ENCODE measurements at regions not wholly inside any gene's neighbourhood (a gene's known extent, or its start where the extent isn't known, plus 50 kb on each side); places are given as distances from the start of the nearest gene placed in this dataset.

DNA sequence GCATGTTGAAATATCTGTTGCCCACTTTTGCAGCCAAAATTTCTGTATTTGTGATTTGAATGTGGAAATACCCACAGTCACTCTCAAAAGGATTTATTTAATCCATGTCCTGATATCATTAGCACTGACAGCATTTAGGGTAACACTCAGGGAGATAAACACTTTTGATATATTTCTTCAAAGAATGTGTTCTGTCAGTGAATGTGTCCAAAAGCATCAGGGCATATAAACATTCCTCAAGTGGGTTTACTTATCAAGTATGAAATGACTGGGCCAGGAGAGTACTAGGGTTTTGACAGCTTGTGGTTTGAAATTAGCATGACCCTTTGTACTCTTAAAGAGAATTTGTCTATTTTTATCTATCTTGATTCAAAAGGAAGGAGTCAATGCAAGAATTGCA, 1302.1 kb upstream of the ADGRL2 start:
- DNase-seq, result no peak

DNA sequence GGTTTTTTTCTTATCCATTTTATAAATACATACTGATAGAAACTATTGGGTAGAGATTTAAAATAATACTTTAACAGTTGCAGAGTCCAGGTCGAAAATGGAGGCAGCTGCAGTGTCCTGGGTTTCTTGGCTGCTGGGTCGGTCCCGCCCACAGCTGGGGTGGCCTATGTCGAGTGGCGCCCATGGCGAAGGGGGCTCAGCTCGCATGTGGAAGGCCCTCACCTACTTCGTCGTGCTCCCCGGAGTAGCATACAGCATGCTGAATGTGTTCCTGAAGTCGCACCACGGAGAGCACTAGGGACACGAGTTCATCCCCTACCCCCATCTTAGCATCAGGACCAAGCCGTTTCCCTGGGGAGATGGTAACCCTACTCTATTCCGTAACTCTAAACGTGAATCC, 1304.9 kb upstream of the ADGRL2 start:
- no peak for DNase-seq

DNA sequence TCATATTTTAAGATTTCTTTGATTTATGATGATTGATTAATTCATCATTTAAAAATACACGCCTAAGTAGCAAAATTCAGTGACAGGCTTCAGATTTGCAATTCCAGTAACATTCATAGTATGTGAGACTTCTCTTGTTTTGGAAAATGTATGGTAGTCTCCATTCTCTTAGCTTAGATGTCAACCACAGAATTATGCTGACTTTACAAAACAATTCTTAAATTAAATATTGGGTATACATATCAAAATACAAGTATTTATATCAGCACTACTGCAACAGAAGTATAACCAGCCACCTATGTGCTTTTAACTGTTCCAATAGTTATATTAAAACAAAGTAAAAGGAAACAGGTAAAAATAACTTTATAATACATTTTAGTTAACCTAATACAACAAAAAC, 1328.6 kb upstream of the ADGRL2 start:
- no peak for DNase-seq

DNA sequence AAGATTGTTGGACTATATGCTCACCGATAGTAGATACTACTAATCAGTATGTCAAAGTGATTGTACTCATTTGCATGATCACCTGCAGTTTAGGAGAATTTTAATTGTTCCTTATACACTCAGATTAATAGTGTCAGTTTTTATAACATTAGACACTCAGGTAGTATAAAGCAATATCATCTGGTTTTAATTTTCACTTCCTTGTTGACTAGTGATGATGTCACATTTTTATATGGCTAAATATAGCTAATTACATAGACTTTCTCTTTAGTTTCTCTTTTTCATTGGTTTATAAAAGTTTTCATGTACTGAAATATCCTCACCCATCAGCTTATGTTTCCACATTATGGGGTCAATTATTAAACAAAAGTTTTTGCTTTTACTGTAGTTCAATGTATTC, 1332.4 kb upstream of the ADGRL2 start:
- DNase-seq, result no peak

DNA sequence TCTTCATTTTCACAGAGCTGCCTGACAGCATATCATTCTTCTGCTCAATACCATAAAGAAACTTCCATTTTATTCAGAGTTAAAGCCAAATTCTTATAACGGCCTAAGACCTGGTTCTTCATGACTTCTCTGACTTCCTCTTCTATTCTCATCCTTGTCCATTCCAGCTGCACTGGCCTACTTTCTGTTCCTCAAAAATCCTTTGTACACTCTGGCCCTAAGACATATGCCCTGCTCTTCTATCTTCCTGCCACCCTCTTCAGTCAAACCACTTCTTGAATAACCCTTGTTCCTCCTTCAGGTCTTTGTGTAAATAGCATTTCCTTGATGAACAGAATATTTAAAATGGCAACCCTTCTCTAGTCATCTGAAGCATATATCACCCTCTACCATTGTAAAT, 1338.7 kb upstream of the ADGRL2 start:
- DNase-seq, result no peak

DNA sequence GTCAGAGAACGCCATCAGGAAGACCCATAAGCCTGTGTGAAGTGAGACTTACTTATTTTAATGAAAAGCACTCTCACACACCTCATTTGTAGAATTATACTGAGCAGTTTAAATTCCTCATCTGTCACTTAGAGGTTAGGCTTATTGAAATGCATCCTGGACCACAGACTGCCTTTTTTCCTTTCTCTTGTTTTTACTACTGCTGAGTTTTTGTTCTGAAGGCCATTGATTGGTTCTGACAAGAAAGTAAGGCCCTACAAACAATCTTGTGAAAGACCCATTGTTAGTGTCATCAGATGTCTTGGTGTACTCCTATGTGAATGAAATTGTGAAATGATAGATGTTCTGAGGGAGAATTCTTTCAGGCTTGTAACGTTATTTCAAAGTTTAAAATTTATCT, 1343.3 kb upstream of the ADGRL2 start:
- no peak for DNase-seq

DNA sequence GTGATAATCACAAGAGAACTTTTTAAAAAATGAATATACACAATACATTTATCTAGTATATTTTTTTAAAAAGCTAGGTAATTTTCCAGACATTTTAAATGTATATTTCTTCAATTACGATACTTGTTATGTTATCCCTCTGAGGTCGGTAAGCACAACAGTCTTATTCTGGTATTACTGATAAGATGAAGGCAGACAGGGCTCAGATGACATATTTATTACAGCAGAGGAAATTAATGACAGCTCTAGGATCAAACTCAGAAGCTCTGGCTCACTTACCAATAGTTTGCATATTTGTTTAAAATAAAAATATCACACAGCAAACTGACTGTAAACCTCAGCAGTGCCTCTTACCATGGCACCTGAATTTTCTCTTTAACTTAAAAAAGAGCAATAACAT, 1347.0 kb upstream of the ADGRL2 start:
- no peak for DNase-seq

DNA sequence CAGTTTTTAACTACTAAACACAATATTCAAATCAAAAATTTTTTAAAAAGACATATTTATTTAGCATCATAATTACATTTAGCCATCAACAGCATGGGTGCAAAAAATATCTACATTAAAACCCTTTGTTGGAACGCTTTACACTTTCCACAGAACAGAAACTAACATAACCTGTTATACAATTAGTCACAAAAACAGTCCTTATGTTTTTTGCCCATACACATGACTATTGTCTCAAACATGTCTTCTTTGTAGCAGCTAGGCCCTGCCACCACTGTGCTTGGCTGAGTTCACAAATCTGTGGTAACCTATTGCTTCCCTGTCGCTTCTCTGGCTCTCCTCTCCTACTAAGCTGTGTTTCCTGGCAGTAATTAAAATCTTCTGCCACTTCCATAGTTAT, 1350.0 kb upstream of the ADGRL2 start:
- no peak for DNase-seq

DNA sequence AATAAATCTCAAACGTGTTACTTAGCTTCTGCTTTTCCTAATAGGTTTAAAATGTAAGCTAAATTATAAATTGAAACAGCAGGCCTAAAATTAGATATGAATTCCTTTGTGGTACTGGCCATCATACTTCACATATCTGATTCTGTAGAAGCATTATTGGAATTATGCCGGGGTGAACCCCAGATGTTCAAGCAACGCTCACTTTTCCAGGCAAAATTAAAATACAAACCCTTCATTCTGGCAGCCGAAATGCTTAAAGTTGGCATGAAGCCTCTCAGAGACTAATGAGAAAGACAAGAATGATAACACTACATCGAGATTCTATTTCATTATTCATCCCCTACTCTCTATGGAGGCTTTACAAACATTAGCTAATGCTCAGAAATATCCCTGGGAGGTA, 1352.7 kb upstream of the ADGRL2 start:
- no peak for DNase-seq

DNA sequence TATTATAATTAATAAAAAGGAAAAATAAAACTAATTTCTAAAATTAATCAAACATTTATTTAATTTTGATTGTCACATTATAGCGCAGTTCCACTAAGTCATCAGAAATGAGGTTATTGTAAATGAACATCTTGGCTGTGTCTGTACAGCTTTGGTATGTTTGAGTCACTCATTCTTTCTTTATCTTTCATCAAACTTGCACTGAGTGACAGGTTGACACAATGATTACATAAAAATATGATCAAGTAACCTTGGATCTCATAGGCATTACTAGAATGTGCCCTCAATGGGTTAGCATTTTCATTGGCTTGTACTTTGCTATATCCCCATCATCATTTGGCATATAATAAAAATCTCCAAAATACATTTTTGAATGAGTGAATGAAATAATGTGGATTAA, 1353.2 kb upstream of the ADGRL2 start:
- DNase-seq, result no peak

DNA sequence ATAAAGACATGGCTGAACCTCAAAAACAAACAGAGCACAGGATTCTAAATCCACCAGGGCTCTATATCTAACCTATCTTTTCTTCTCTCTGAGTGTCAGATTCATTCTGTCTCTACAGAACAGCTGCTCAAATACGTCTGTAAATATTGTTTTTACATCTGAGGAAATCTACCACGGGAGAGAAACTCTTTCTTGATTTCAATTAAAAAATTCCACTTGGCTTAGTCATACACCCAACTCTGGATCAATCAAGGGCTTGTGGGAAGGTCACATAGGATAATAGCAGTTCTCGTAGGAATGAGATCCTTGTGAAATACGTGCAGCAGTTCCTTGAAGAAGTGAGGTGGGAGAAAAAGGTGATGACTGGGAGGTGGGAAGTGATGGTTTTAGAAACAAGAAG, 1355.7 kb upstream of the ADGRL2 start:
- DNase-seq, result no peak

DNA sequence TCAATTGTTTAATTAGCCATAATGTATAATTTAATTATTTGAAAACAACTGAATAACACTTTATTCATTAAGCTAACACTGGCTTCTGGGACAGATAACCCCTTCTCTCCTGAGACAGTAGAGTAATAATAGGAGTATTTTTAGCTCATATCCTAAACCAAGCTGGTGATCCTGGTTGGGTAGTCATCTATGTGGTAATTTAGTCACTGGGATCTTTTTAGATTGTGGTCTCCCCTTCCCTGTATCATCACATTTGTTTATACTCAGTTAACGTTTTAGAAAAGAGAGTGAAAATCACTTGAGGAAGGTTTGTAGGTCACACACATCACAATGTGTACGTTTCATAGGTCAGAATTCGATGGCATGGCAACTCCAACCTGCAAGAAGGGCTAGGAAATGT, 1356.6 kb upstream of the ADGRL2 start:
- DNase-seq, result no peak

DNA sequence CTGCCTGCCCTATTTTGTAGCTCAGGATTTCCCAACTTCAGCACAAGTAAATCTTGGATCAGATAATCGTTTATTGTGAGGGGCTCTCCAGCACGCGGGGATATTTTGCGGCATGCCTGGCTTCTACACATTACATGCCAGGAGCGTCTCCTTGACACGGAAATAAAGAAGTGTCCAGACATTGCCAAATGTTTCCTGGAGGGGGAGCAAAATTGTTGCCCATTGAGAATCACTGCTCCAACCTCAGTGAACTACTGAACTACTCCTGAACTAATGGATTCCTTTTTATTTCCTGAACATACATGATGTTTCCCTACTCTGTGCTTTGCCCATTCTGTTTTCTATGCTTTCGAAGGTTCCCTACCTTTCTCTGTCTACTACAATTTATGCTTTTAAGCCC, 1359.1 kb upstream of the ADGRL2 start:
- no peak for DNase-seq

DNA sequence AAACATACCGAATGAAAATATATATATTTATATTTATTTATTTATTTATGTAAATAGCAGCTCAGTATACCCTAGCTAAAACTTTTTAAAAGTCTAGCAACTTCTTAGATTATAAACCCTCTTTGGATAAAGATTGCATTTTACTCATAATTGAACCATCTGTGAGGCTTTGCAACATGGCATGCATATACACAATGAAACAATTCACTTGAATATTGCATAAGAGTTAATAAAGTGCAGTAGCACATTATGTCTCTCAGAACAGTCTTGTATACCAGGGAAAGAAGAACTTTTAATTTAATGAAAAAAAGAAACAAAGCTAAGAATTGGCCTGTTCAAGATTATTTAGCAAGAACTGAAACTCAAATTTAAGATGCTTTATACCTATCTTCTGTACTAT, 1363.9 kb upstream of the ADGRL2 start:
- no peak for DNase-seq

DNA sequence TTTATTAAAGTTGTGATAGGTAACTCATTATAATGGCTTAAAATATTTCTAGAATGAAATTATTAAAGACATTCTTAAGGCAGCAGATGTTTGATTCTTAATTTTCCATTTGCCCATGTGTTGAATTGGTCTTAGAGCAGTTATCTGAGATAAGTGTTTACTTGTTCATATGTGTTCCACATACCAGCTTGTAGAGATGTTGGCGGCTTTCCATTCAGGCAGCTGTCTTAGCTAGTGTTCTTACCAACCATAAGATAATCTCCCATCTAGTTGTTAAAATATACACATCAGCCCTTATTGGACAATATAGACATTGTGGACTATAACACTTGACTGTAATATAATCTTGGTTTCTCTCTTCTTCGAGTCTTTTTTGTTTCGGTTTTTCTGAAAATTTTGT, 1372.9 kb upstream of the ADGRL2 start:
- no peak for DNase-seq

DNA sequence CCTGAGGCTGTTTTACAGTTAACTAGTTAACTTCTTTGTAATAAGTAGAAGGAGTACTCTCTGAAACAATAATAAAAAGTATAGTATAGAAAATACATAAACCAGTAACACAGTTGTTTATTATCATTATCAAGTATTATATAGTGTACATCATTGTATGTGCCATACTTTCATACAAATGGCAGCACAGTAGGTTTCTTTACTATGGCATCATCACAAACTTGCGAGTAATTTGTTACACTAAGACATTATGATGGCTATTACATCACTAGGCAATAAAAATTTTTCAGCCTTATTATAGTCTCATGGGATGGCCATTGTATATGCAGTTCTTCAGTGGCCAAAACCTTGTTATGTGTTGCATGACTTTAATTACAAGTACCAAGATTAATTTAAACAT, 1376.5 kb upstream of the ADGRL2 start:
- DNase-seq, result no peak

DNA sequence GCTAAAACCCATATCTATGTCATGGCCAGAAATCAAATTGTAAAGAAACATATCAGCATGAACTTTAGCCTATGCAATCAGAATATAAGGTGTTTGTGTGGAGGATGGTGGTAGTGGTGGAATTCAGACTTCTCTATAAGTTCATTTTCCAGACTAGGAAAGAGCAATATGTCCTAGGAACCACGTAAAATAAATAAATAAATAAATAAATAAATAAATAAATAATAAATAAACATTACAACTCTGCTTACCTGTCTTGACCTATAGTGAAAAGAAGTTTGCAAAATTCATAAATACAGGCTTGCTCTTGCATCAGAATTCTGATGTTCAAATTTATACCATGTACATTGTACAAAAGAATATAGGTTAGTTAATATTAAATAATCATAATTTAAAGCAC, 1382.6 kb upstream of the ADGRL2 start:
- DNase-seq, result no peak

DNA sequence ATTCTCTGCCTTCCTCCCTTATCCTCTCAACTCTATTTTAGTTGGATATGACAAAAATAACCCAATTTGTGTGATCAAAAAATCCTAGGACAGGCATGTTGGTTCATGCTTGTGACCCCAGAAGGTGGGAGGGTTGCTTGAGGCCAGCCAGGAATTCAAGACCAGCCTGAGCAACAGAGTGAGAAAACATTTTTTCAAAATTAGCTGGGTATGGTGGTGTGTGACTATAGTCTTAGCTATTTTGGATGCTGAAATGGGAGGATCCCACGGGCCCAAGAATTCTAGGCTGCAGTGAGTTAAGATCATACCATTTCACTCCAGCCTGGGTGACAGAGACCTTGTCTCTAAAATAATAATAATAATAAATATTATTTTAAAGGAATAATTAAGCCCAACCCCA, 1383.1 kb upstream of the ADGRL2 start:
- DNase-seq, result no peak

DNA sequence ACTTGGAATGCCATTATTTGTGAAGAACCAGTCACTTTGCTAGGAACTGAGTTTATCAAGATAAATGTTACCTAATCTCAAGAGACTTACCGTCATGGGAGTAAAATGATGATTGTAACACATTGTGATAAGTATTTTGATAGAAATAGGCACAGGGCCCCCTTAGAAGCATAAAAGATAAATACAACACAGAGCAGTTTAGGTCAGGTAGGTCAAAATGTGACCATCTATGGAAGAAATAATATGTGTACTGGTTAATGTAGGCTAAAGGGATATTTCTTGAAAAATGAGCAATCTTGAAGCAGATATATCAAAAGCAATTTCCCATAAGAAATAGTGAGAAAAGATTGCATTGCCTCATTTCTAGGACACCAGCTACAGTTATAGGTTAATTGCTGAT, 1386.8 kb upstream of the ADGRL2 start:
- no peak for DNase-seq

DNA sequence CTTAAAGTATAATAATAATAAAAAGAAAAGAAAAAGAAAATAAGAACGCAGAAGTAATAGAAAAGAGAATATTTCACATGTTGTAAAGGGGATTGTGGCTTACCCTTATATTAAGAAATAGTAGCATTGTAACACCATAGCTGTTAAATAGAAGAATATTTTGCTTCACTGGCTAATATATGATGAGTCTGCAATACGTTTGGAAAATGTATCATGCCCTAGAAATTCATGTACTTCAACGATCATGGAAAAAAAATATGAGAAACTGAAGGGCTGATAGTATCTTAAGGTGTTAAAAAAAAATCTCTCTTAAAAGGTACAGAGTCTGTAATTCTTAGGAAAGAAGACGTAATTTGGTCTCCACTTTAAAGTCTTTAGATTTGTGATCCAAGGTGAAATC, 1390.5 kb upstream of the ADGRL2 start:
- DNase-seq, result no peak

DNA sequence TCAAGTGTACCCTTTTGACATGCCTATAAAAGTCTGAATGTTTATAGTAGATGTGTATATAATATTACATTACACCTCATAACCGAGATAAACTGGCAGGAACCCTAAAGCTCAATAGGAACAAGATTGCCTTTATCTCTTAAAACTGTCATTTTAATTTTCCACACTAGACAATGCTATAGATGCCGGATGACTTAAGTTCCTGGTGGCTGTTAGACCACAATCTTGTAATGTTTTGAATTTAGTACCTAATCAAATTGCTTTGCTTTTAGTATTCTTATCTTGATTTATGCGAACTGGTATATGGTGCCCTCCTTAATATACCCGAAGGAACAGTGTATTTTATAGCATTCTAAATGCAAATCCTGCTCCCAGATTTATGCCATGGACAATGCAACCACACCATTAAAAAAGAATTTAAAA, 1397.0 kb upstream of the ADGRL4 start:
- DNase-seq, result no peak

DNA sequence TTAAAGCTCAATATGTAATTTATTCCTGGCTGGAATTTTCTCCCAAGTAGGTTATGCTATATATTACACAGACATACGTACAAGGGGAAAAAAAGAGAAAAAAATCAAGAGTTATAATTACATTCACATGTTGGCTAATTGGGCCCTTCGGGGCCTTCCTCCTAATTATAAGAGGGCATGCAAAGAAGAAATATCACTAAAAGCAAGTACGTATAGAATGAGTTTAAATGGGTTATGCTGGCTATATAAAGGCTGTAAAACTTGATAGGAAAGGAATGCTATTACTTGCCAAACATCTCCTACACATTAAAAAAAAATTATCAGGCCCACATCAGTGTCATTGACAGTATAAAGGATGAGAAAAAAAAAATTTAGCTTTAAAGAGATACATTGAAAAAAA, 1396.1 kb upstream of the ADGRL4 start:
- DNase-seq, result no peak

DNA sequence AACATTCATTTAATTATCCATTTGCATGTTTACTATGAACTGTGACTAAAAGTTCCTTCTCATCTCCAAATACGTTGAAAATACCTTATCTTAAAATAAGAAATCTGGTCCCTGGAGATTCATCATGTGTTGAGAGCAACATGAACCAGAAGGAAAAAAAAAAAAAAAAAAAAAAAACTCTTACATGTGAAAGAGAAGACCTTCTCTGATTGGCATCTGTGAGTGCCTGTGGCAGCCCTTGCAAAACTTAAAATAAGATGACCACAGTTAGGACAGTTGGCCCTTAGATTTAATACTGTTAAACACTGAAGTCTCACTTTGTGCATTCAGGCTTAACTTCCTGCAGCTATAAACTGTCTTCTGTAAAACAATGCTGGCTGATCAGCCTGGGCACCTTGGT, 1395.2 kb upstream of the ADGRL4 start:
- DNase-seq, result no peak

DNA sequence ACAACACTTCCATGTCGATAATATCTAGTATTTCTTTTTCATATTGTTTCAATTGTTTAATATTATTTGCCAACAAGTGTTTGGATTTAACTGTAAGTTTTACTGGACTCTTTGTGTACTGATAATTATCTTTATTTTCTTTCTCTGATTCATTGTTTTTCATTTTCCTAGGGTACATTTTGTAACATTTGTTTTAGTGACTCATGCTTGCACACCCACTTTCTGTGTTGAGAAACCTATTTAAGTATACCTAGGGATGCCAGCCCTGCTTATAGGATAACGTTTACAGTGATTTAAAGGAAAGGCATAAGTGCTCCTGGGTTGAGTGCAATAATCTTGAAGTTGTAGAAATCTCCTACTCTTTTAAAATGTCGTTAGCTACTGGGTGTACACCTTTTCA, 1386.0 kb upstream of the ADGRL4 start:
- no peak for DNase-seq

DNA sequence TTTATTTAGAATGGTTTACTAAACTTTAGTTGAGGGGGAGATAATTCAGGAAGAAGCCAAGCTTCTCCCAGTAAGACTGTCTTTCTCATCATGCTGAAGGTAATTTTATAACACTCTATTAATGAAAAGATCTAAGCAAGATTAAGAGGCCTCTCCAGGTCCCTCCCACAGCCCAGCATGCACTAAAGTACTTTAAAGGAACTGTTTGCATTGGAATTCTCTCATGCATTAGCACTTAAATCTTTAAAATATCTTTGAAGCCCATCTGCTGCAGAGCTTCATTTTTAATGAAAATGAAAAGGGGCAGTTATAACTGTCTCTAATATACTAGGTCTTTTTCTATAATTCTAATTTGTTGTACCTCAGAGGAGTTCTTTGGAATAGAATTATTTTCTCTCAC, 1379.1 kb upstream of the ADGRL4 start:
- no peak for DNase-seq

DNA sequence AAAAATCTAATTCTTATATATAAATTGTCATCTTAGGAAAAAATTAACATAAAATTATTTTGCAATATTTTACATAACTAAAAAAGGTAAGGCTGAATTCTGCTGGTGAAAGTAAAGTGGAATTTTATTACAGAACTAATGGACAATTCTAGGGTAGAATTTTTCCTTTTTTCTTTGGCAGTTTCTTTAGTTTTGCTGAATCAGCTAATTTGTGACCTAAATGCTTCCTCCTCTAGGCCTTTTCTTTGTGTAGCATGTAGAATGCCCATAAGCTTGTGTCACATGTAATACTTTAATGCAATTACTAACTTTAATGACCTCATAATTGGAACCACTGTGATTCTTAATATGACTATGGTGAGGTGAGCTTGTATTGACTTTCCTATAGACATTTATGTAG, 1378.4 kb upstream of the ADGRL4 start:
- no peak for DNase-seq

Measured in right kidney (tissue), 1 donor.